Bronchial epithelial cell (primary cell): ENCODE measurements at regions not wholly inside any gene's neighbourhood (a gene's known extent, or its start where the extent isn't known, plus 50 kb on each side); places are given as distances from the start of the nearest gene placed in this dataset.

ENCODE experiments used
- DNase-seq: peaks from one replicate; pipeline ENCODE4 v3.0.0-alpha.2; 2010; ENCODE audit warnings: low read depth
- FAIRE-seq: peaks from 2 replicates; lab custom pipeline; 2011; peaks lifted over from hg19 to GRCh38; lab: Jason Lieb, UNC
- H3K27me3 ChIP-seq: 2 replicates; pipeline ENCODE4 v1.5.1; 2011; ENCODE audit warnings: low read length; ENCODE audit not compliant: control insufficient read depth, insufficient read depth
- H3K36me3 ChIP-seq: 2 replicates; pipeline ENCODE4 v1.5.1; 2011; ENCODE audit warnings: low read length; ENCODE audit not compliant: control insufficient read depth, insufficient read depth
- H3K4me3 ChIP-seq: 2 replicates; pipeline ENCODE4 v1.5.1; 2011; ENCODE audit warnings: mild to moderate bottlenecking, low read depth, low read length, control low read depth
- TF ChIP-seq, protein P1 (sequence below): IDR thresholded peaks from 2 replicates; pipeline ENCODE4 v1.5.1; 2011; ENCODE audit warnings: mild to moderate bottlenecking, moderate library complexity, low read length, control low read depth, inconsistent platforms; ENCODE audit not compliant: insufficient read depth, severe bottlenecking

DNA sequence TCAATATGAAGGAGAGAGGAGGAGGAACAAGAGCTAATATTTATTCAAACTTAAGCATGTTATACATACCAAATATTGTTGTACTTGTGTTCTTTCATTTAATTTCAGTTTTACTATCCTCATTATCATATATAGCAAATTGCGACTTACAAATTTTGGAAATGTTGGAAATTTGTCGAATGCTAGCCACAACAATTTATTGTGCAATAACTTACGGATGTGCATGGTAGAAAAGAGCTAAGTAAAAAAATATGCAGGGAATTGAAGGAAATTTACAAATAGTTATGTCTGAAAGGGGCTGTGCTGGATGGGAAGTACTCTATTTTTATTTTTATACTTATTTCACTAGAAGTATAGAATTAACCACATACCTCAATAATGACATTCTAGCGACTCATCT is 376.3 kb downstream of the PCDH20 start:
- TF ChIP-seq, protein P1, sequence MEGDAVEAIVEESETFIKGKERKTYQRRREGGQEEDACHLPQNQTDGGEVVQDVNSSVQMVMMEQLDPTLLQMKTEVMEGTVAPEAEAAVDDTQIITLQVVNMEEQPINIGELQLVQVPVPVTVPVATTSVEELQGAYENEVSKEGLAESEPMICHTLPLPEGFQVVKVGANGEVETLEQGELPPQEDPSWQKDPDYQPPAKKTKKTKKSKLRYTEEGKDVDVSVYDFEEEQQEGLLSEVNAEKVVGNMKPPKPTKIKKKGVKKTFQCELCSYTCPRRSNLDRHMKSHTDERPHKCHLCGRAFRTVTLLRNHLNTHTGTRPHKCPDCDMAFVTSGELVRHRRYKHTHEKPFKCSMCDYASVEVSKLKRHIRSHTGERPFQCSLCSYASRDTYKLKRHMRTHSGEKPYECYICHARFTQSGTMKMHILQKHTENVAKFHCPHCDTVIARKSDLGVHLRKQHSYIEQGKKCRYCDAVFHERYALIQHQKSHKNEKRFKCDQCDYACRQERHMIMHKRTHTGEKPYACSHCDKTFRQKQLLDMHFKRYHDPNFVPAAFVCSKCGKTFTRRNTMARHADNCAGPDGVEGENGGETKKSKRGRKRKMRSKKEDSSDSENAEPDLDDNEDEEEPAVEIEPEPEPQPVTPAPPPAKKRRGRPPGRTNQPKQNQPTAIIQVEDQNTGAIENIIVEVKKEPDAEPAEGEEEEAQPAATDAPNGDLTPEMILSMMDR = no peak
- H3K36me3 ChIP-seq = no peaks in the 10 kb centered on the region
- no peaks in the 10 kb centered on the region for H3K27me3 ChIP-seq
- no peak for FAIRE-seq
- no peak overlapping the region for H3K4me3 ChIP-seq
- DNase-seq = no peak

DNA sequence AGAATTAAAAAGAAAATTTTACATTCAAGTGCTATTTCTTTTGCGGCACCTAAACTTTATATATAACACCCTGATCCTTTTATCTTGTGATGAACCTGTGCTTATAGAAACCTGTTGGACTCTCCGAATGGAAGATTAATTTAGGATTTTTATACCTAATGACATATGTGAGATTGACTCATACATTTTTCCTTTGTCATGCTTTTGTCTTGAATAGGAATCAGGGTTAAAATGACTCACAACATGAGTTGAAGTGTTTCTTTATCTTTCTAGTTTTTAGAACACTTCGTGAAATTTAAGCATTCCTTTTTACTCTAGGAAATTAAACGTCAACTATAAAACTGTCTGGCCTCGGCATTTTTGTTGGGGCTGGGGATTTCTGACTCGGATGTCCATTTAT is 378.9 kb downstream of the PCDH20 start:
- Histone ChIP-seq H3K4me3 (no peak overlapping the region), H3K36me3 (no peaks in the 10 kb centered on the region), H3K27me3 (no peaks in the 10 kb centered on the region)
- DNase-seq (peak; percentile 81), FAIRE-seq (no peak)
- TF ChIP-seq, protein P1 = no peak

DNA sequence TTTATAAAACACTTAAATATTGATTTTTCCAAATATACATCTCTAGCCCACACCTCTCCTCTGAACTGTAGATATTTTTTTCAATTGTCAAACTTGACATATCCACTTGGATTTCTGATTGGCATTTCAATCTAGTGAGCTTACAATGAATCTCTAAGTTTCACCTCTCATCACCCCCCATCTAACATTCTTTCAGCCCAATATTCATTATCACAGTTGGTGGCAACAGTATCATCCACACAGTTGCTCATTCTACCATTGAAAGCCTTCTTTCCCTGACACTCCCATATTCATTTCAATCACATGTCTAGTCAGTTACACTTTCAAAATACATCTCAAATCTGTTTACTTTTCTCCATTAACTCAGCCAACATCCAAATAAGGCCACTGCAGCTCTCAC is 385.2 kb downstream of the PCDH20 start:
- DNase-seq (no peak), FAIRE-seq (no peak)
- Histone ChIP-seq H3K27me3 (no peaks in the 10 kb centered on the region), H3K4me3 (no peak overlapping the region), H3K36me3 (no peaks in the 10 kb centered on the region)
- TF ChIP-seq, protein P1 = no peak

DNA sequence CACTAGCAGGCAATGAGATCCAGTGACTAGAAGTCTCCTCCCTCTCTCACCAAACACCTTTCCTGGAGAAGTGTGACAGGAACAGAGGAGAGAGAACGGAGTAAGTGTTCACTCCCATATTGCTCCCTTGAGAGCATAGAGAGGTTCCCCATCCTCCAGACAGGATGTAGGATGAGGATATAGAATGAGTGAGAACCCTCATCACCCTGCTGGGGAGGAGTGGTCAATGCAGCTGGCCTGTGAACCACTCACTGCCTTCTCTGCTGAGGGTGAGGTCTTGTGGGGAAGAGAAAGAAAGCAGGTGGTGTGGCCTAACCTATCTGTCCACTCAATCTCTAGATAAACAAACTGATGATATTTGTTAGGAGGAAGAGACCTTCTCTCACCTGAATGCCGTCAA is 386.6 kb downstream of the PCDH20 start:
- FAIRE-seq (no peak), DNase-seq (no peak)

DNA sequence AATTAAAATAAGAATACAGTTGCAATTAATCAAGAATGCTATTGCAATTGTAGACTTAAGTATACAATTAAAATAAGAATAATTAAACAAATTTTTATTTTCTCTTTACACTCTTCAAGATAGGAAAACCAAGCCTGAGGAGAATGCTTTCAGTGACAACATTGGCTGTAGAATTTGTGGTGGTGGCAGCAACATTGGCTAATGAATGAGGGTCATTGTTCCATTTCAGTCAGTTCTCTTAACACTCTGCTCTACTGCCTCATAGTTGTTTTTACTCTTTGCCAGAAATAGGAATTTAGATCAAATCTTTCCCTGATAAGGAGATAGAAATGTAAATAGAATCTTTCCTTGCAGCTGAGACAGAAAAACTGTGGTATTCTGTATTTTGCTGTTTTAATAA is 391.6 kb downstream of the PCDH20 start:
- FAIRE-seq (no peak), DNase-seq (no peak)
- H3K27me3 ChIP-seq = no peaks in the 10 kb centered on the region
- no peak overlapping the region for H3K4me3 ChIP-seq
- no peaks in the 10 kb centered on the region for H3K36me3 ChIP-seq
- TF ChIP-seq, protein P1 = no peak

More for the DNA sequence above, 386.6 kb downstream of the PCDH20 start:
- TF ChIP-seq, protein P1 = no peak
- Histone ChIP-seq H3K4me3 (no peak overlapping the region), H3K27me3 (no peaks in the 10 kb centered on the region), H3K36me3 (no peaks in the 10 kb centered on the region)

DNA sequence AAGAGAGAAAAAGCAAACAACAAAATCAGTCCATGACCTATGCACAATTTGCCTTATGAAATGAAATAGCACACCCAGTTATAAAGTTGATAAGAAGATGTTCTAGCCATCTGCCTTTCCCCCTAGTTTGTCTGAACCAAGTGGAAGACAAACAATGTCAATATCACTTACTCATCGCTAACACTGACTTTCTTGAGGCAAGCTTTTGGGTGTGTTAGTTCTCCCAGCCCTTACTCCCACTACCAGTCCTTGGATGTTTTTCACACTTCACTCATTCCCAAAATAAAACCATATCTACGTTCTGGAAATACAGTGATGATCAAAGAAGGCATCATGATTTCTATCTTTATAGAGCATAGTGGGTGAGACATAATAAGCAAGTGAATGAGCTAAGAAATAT is 393.8 kb downstream of the PCDH20 start:
- TF ChIP-seq, protein P1 = no peak
- FAIRE-seq = no peak

More for the DNA sequence above, 393.8 kb downstream of the PCDH20 start:
- no peaks in the 10 kb centered on the region for H3K27me3 ChIP-seq
- no peak overlapping the region for H3K4me3 ChIP-seq
- no peak for DNase-seq
- H3K36me3 ChIP-seq = no peaks in the 10 kb centered on the region
